A673 (cell line): ENCODE measurements at regions not wholly inside any gene's neighbourhood (a gene's known extent, or its start where the extent isn't known, plus 50 kb on each side); places are given as distances from the start of the nearest gene placed in this dataset.

ENCODE experiments used
- CTCF ChIP-seq: fragments of 300-800, 200-600 bp; sonication (generic); conservative IDR thresholded peaks from 2 replicates; pipeline ENCODE4 v1.5.1; 2017; ENCODE audit warnings: low read depth, mild to moderate bottlenecking, antibody characterized with exemption, low read length, moderate library complexity, mixed read lengths
- EZH2 ChIP-seq: fragments of 200-600 bp; sonication (generic); IDR thresholded peaks from 2 replicates; pipeline ENCODE4 v1.6.1; 2017; ENCODE audit warnings: borderline replicate concordance, low read depth, mild to moderate bottlenecking, mixed read lengths, antibody characterized with exemption, low read length; ENCODE audit not compliant: poor library complexity, severe bottlenecking

- TF ChIP-seq CTCF (no peak), EZH2 (no peak)
Observed at GRCh38 chr2:156901373-156902031, 356.0 kb upstream of the GALNT5 start.
